Transverse colon (tissue), 3 donors: ENCODE measurements at regions not wholly inside any gene's neighbourhood (a gene's known extent, or its start where the extent isn't known, plus 50 kb on each side); places are given as distances from the start of the nearest gene placed in this dataset.

Source experiments
- CTCF ChIP-seq, 5 experiments: fragments of 200-600 bp in 3 of 5; fragments of 450-650 bp in 2 of 5; sonication (generic) in 3 of 5; IDR thresholded peaks; 1 replicate in 2 of 5; 2 replicates in 3 of 5; pipeline ENCODE4 v1.5.1; 2016 to 2017; ENCODE audit warnings: antibody characterized with exemption in 5 of 5, inconsistent platforms in 3 of 5, mild to moderate bottlenecking in 2 of 5, moderate library complexity in 1 of 5
- EP300 ChIP-seq: sonication (generic); formaldehyde crosslinking; IDR thresholded peaks from one replicate; pipeline ENCODE4 v1.6.1; 2017; ENCODE audit warnings: antibody characterized with exemption, low read depth
- POLR2A ChIP-seq: fragments of 450-650 bp; IDR thresholded peaks from one replicate; pipeline ENCODE4 v1.6.1; 2016; ENCODE audit warnings: antibody characterized with exemption, mild to moderate bottlenecking, moderate library complexity

GRCh38 chr3:178206521-178206920 is 329.7 kb upstream of the KCNMB2 start:
- TF ChIP-seq CTCF (IDR thresholded peaks at IDR 0.05) (no peak), POLR2A (no peak), EP300 (no peak)
